Vagina (tissue), 2 donors: ENCODE measurements at regions not wholly inside any gene's neighbourhood (a gene's known extent, or its start where the extent isn't known, plus 50 kb on each side); places are given as distances from the start of the nearest gene placed in this dataset.

ENCODE experiments used
- CTCF ChIP-seq, 3 experiments: fragments of 450-650 bp in 2 of 3; fragments of 200-600 bp in 1 of 3; sonication (generic) in 1 of 3; IDR thresholded peaks; one replicate each; pipeline ENCODE4 v1.5.1; 2017 to 2019; ENCODE audit warnings: antibody characterized with exemption in 3 of 3, mild to moderate bottlenecking in 2 of 3, moderate library complexity in 2 of 3
- POLR2A ChIP-seq, 2 donors: fragments of 450-650 bp; IDR thresholded peaks; one replicate each; pipeline ENCODE4 v1.6.1; 2017; ENCODE audit warnings: antibody characterized with exemption in 2 of 2, mild to moderate bottlenecking in 2 of 2, moderate library complexity in 2 of 2
- POLR2AphosphoS5 ChIP-seq, 2 donors: sonication (generic); formaldehyde crosslinking; IDR thresholded peaks; one replicate each; pipeline ENCODE4 v1.9.0; 2017; ENCODE audit warnings: antibody characterized with exemption in 2 of 2, mild to moderate bottlenecking in 2 of 2, low read depth in 1 of 2; ENCODE audit not compliant: insufficient read depth in 1 of 2

- TF ChIP-seq CTCF (IDR thresholded peaks at IDR 0.05), result no peak
- TF ChIP-seq POLR2A (IDR thresholded peaks at IDR 0.05), result no peak
- TF ChIP-seq POLR2AphosphoS5 (IDR thresholded peaks at IDR 0.05; ENCODE audit: insufficient read depth in 1 of 2, low read depth in 1 of 2), result no peak
These were observed 199.8 kb downstream of the C1orf94 start for GRCh38 chr1:34376531-34376930.
